ENCODE measurements at regions not wholly inside any gene's neighbourhood (a gene's known extent, or its start where the extent isn't known, plus 50 kb on each side); places are given as distances from the start of the nearest gene placed in this dataset.
A peak's percentile ranks its signal among the peaks of the same experiment; 100 is the strongest.

- DNase-seq (ENCODE audit: low spot score), result no peak
Observed at GRCh38 chr4:114361249-114361648, 237.4 kb upstream of the UGT8 start.

GRCh38 chr4:114364857-114365256 is 233.8 kb upstream of the UGT8 start:
- no peak for DNase-seq (ENCODE audit: low spot score)

GRCh38 chr4:114365591-114365990 is 233.0 kb upstream of the UGT8 start:
- DNase-seq (ENCODE audit: low spot score), result no peak

GRCh38 chr4:114366368-114366767 is 232.2 kb upstream of the UGT8 start:
- DNase-seq (ENCODE audit: low spot score), result no peak

- no peak for DNase-seq (ENCODE audit: low spot score)
Observed at GRCh38 chr4:114368751-114369150, 229.9 kb upstream of the UGT8 start.

GRCh38 chr4:114373508-114373907 is 225.1 kb upstream of the UGT8 start:
- no peak for DNase-seq (ENCODE audit: low spot score)

GRCh38 chr4:114378305-114378903 is 220.2 kb upstream of the UGT8 start:
- peak; percentile 69 for DNase-seq (ENCODE audit: low spot score)

GRCh38 chr4:114383067-114383466 is 215.5 kb upstream of the UGT8 start:
- DNase-seq (ENCODE audit: low spot score), result no peak

- no peak for DNase-seq (ENCODE audit: low spot score)
Observed at GRCh38 chr4:114383721-114384120, 214.9 kb upstream of the UGT8 start.

- DNase-seq (ENCODE audit: low spot score), result peak; percentile 69
Observed at GRCh38 chr4:114384629-114385028, 214.0 kb upstream of the UGT8 start.

GRCh38 chr4:114385195-114385985 is 213.2 kb upstream of the UGT8 start:
- DNase-seq (ENCODE audit: low spot score), result no peak

- DNase-seq (ENCODE audit: low spot score), result peak; percentile 75
Observed at GRCh38 chr4:114386637-114387233, 211.9 kb upstream of the UGT8 start.

GRCh38 chr4:114389070-114389685 is 209.4 kb upstream of the UGT8 start:
- no peak for DNase-seq (ENCODE audit: low spot score)

GRCh38 chr4:114393295-114394038 is 205.1 kb upstream of the UGT8 start:
- DNase-seq (ENCODE audit: low spot score), result no peak

- peak; percentile 55 for DNase-seq (ENCODE audit: low spot score)
Observed at GRCh38 chr4:114396808-114397207, 201.8 kb upstream of the UGT8 start.

- no peak for DNase-seq (ENCODE audit: low spot score)
Observed at GRCh38 chr4:114398410-114398809, 200.2 kb upstream of the UGT8 start.

GRCh38 chr4:114399105-114399504 is 199.5 kb upstream of the UGT8 start:
- no peak for DNase-seq (ENCODE audit: low spot score)

GRCh38 chr4:114400531-114400930 is 198.1 kb upstream of the UGT8 start:
- DNase-seq (ENCODE audit: low spot score), result no peak

GRCh38 chr4:114401483-114401882 is 197.1 kb upstream of the UGT8 start:
- DNase-seq (ENCODE audit: low spot score), result no peak

GRCh38 chr4:114417214-114417613 is 181.4 kb upstream of the UGT8 start:
- DNase-seq (ENCODE audit: low spot score), result peak; percentile 64

GRCh38 chr4:114420069-114420468 is 178.5 kb upstream of the UGT8 start:
- DNase-seq (ENCODE audit: low spot score), result no peak

- no peak for DNase-seq (ENCODE audit: low spot score)
Observed at GRCh38 chr4:114423582-114423981, 175.0 kb upstream of the UGT8 start.
